Kidney (tissue), 10 donors: ENCODE measurements at regions not wholly inside any gene's neighbourhood (a gene's known extent, or its start where the extent isn't known, plus 50 kb on each side); places are given as distances from the start of the nearest gene placed in this dataset.
A peak's percentile ranks its signal among the peaks of the same experiment; 100 is the strongest.
"Not testable (repeated sequence)": the region's sequence is repeated elsewhere in the genome, so short reads cannot be mapped to it uniquely, and the experiment has no call there.

Experiments
- DNase-seq, 5 donors: peaks; one replicate each; pipeline ENCODE4 v3.0.0-alpha.2; 2013 to 2020
- FAIRE-seq: peaks from 2 replicates; lab custom pipeline; 2012; peaks lifted over from hg19 to GRCh38; lab: Jason Lieb, UNC
- H3K27ac ChIP-seq, 2 donors: one replicate each; pipeline ENCODE4 v1.7.0; 2013; ENCODE audit warnings: low read depth in 2 of 2, low read length in 2 of 2, inconsistent platforms in 1 of 2
- H3K27me3 ChIP-seq: one replicate; pipeline ENCODE4 v1.7.1; 2013; ENCODE audit warnings: low read length, inconsistent platforms; ENCODE audit not compliant: control insufficient read depth, insufficient read depth
- H3K36me3 ChIP-seq, 3 donors: one replicate each; pipeline versions ENCODE4 v1.7.0 to v1.7.1; 2013; ENCODE audit warnings: low read length in 3 of 3, control low read depth in 1 of 3, inconsistent platforms in 1 of 3; ENCODE audit not compliant: insufficient read depth in 3 of 3, control insufficient read depth in 2 of 3
- H3K4me1 ChIP-seq, 3 donors: one replicate each; pipeline versions ENCODE4 v1.7.0 to v1.7.1; 2013; ENCODE audit warnings: low read length in 3 of 3, inconsistent platforms in 1 of 3, low read depth in 1 of 3; ENCODE audit not compliant: control insufficient read depth in 2 of 3, insufficient read depth in 2 of 3
- H3K4me3 ChIP-seq, 3 donors: one replicate each; pipeline versions ENCODE4 v1.7.0 to v1.8.1; 2013; ENCODE audit warnings: low read length in 3 of 3, control low read depth in 1 of 3, inconsistent platforms in 1 of 3
- H3K9ac ChIP-seq, 3 donors: one replicate each; pipeline versions ENCODE4 v1.7.0 to v1.7.1; 2013; ENCODE audit warnings: low read length in 3 of 3, control low read depth in 1 of 3, inconsistent platforms in 1 of 3
- H3K9me3 ChIP-seq, 3 donors: one replicate each; pipeline versions ENCODE4 v1.7.0 to v1.7.1; 2013; ENCODE audit warnings: low read length in 3 of 3, control low read depth in 1 of 3, inconsistent platforms in 1 of 3; ENCODE audit not compliant: control insufficient read depth in 2 of 3, insufficient read depth in 1 of 3
- intact Hi-C: fragments of 100-400 bp; cut with DNase I; formaldehyde crosslinking; loops from one replicate; pipeline ENCODE4 v1.11.1; 2022
- donor health status: control.
- donor health status: control.
- donor health status: DM: yes; HTN: yes; CAD: no.
- donor health status: Normal renal cell carcinoma (clear cell type).

DNA sequence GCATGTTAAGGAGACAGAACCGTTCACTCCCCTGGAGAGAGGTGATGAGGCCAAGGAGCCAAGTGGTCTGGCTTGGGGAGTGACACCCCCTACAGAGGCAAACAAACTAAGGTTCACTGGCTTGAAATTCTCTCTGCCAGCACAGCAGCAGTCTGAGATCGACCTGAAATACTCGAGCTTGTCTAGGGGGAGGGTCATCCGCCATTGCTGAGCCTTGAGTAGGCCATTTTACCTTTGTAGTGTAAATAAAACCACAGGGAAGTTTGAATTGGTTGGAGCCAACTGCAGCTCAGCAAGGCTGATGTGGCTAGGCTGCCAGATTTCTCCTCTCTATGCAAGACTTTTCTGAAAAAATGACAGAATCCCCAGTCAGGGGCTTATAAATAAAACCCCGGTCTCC is 52.9 kb downstream of the CDY2B start:
- H3K4me3 ChIP-seq, FAIRE-seq, H3K27me3 ChIP-seq, DNase-seq, H3K9ac ChIP-seq, H3K36me3 ChIP-seq, H3K9me3 ChIP-seq, intact Hi-C loops, H3K4me1 ChIP-seq, H3K27ac ChIP-seq: not testable (repeated sequence)

DNA sequence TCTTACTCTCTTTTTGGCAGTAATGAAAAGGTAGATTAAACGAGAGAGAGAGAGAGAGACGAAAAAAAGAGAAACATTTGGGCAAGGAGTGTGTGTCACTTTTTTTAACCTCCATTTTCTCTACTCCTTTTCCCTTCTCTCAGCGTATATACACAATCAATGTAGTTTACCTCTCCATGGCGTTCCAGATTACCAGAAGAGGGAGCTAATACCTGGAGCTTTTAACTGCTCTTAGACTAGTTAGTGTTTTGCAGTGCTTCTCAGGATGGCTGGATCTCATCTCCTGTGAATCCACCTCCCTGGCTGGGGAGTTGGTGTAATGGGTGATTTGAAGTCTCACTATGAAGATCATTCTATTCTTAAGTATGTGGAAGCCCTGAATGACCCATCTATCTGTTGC is 60.3 kb downstream of the CDY2B start:
- H3K4me1 ChIP-seq, H3K9me3 ChIP-seq, DNase-seq, H3K9ac ChIP-seq, intact Hi-C loops, H3K27me3 ChIP-seq, H3K27ac ChIP-seq, FAIRE-seq, H3K36me3 ChIP-seq, H3K4me3 ChIP-seq: not testable (repeated sequence)

DNA sequence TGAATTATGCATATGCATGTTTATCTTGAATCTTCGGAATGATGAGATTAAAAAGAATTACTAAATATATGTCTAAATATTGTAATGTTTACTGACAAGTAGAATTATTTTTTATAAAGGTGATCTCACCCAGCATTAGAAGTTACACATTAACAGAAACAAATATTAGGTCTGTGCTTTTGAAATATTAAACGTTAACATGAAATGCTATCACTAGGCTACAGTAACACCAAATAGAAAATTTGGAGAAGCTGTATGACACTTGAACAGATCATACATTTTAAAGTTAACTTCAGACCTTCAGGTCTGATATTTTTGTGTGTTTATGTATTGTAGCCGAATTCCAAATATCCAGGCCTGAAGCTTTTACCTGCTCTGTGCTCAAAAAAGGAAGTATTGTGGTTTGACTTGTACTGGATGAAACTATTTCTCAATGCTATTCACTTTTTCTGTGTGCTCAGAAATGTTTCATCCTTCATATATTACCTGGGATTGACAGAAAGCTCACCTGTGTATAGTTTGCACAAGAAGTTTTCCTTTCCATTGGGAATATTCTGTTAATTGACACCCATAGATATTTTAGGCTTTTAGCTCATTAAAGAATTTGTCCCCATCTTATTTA is 60.9 kb downstream of the CDY2B start:
- FAIRE-seq, DNase-seq, H3K9ac ChIP-seq, intact Hi-C loops, H3K4me3 ChIP-seq, H3K27me3 ChIP-seq, H3K4me1 ChIP-seq, H3K36me3 ChIP-seq, H3K27ac ChIP-seq, H3K9me3 ChIP-seq: not testable (repeated sequence)

DNA sequence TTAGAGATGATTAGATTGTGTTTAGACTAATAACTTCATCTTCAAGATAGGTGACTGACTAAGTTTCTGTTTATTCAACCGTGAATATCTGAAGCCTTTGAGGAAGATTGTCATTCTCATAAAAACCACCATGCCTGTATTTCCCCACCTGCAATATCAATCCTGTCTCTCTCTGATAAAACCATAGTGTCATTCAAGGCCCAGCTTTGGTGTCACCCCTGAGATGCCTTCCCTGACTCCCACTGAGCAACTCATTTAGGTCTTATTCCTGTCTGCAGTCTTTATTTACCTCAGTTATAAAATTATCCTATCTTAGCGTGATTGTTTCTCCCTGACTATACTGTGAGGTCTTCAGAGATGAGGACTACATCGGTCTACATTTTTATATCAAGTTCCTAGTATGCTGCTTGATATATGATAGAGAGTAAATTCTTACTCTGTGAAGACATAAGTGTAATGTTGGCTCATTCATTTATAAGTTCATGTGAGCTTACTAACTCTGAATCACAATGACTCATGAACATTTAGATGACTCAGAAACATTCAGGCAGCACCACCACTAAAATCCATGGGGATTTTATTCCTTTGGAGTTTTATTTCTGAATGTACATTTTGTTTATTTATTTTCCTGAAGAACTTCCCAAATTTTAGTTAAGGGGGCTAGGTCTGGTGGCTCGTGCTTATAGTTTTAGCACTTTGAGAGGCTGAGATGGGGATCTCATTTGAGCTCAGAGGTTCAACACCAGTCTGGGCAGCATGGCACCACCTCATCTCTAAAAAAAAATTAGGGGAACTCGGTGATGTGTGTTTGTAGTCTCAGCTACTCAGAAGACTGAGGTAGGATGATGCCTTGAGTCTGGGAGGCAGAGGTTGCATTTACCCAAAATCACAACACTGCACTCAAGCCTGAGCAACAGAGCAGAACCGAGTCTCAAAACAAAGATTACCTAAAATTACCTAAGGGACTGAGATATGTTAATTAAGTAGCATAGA is 62.6 kb downstream of the CDY2B start:
- H3K9ac ChIP-seq, H3K4me1 ChIP-seq, intact Hi-C loops, H3K36me3 ChIP-seq, H3K27me3 ChIP-seq, H3K9me3 ChIP-seq, H3K4me3 ChIP-seq, FAIRE-seq, DNase-seq, H3K27ac ChIP-seq: not testable (repeated sequence)

DNA sequence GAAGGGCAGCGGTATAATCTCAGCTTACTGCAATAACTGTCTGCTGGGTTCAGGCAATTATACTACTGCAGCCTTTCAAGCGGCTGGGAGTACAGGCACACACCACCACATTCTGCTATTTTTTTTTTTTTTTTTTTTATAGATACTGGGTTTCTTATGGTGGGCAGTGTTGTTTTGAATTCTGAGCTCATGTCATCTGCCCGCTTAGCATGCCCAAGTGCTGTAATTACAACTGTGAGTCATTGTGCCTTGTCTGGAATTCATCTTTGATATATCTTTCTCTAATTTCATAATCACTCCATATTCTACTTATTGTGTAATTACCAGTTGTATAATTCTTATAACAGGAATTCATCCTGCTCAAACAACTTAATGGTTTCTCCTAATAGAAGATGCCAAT is 67.4 kb downstream of the CDY2B start:
- H3K4me1 ChIP-seq, DNase-seq, H3K27ac ChIP-seq, H3K27me3 ChIP-seq, intact Hi-C loops, H3K4me3 ChIP-seq, H3K9me3 ChIP-seq, H3K9ac ChIP-seq, H3K36me3 ChIP-seq, FAIRE-seq: not testable (repeated sequence)

DNA sequence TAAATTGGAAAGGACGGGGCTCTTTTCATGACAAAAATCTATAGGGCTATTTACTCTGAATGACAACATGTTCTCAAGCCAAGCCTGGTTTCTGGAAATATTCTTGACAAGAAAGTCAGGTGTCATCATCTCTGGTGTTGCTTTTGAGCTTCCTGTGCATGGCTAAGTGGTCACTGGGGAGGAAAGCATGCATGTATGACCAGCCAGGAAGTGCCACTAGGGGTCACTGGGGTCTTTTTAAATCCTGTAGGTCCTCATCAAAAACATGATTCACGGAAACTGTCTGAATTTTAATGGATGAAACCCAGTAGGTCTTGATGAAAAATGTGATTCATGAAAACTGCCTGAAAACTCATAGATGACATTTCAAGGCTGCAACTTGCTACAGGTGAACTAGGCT is 80.1 kb downstream of the CDY2B start:
- H3K36me3 ChIP-seq, H3K9me3 ChIP-seq, intact Hi-C loops, H3K9ac ChIP-seq, DNase-seq, H3K27me3 ChIP-seq, H3K4me3 ChIP-seq, FAIRE-seq, H3K27ac ChIP-seq, H3K4me1 ChIP-seq: not testable (repeated sequence)

DNA sequence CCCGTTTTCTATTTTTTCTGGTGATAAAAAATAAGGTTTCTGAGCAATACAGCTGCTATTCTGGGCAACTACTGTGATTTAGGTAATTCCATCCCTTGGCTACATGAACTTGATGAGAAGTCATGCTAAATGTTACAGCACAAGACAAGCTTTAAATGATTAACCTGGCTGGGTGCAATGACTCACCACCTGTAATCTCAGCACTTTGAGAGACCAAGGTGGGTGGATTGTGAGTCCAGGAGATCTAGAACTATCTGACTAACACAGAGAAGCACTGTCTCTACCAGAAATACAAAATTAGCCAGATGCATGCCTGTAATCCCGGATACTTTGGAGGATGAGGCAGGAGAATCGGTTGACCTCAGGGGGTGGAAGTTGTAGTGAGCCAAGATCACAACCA is 92.8 kb downstream of the CDY2B start:
- H3K4me3 ChIP-seq, DNase-seq, H3K27ac ChIP-seq, H3K36me3 ChIP-seq, H3K9me3 ChIP-seq, H3K9ac ChIP-seq, H3K27me3 ChIP-seq, intact Hi-C loops, H3K4me1 ChIP-seq: not testable (repeated sequence)
- FAIRE-seq = peak; percentile 67

DNA sequence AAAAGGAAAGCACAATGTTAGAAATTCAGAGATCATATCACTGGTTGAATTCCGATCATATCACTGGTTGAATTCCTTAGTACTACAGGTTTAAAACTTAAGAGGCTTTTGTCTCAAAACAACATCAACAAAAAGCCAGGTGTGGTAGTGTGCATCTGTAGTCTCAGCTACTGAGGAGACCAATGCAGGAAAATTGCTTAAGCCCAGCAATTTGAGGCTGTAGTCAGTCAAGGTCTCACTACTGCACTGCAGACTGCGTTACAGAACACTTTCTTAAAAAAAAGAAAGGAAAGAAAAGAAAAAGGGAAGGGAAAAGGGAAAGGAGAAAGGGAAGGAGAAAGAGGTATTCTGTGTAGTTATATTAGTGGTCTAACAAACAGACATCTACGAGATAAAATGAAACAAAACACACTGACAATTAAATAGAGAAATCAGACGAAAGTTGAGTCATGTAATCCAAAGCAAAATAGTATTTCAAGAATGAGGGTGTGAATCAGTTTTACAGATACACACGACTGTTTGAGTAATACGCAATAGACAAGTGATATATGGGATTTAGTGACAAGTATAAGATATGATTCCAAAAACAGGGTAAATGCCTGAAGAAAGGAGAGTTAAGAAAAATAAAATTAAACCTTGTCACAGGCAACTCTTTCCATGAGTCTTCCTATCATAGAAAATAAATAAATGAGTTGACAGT is 113.9 kb downstream of the CDY2B start:
- DNase-seq, H3K9ac ChIP-seq, intact Hi-C loops, H3K27ac ChIP-seq, H3K27me3 ChIP-seq, H3K36me3 ChIP-seq, H3K9me3 ChIP-seq, H3K4me3 ChIP-seq, FAIRE-seq, H3K4me1 ChIP-seq: not testable (repeated sequence)
